ENCODE measurements at regions not wholly inside any gene's neighbourhood (a gene's known extent, or its start where the extent isn't known, plus 50 kb on each side); places are given as distances from the start of the nearest gene placed in this dataset.
"Not testable (repeated sequence)": the region's sequence is repeated elsewhere in the genome, so short reads cannot be mapped to it uniquely, and the experiment has no call there.

DNA sequence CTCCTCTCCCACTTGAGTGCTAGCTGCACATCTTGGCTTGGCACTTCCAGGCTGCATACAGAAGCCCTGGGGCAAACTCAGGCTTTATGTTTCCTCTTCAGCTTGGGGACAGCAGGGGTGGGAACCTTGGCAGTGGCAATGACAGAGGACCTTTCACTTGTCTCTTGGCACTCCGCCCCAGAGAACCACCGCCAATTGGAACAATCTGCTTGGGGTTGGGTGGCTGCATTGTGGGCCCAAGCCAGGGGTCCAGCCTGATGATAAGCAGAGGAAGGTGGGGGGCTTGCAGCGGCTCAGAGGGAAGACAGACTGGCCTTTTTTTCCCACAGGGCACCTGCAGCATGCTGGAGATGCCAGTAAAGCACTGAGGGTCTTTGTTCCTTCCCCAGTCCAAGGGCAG, 179.0 kb upstream of the NMUR2 start:
- intact Hi-C loops (cut with DNase I; ENCODE audit: low total_unique reads) = no loop called here
- H3K4me3 ChIP-seq (ENCODE audit: low read depth, poor library complexity, severe bottlenecking) = no peak overlapping the region
- no peak for TF ChIP-seq POLR2A (IDR thresholded peaks at IDR 0.05)
- TF ChIP-seq, protein P1, sequence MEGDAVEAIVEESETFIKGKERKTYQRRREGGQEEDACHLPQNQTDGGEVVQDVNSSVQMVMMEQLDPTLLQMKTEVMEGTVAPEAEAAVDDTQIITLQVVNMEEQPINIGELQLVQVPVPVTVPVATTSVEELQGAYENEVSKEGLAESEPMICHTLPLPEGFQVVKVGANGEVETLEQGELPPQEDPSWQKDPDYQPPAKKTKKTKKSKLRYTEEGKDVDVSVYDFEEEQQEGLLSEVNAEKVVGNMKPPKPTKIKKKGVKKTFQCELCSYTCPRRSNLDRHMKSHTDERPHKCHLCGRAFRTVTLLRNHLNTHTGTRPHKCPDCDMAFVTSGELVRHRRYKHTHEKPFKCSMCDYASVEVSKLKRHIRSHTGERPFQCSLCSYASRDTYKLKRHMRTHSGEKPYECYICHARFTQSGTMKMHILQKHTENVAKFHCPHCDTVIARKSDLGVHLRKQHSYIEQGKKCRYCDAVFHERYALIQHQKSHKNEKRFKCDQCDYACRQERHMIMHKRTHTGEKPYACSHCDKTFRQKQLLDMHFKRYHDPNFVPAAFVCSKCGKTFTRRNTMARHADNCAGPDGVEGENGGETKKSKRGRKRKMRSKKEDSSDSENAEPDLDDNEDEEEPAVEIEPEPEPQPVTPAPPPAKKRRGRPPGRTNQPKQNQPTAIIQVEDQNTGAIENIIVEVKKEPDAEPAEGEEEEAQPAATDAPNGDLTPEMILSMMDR (IDR thresholded peaks at IDR 0.05) = no peak

DNA sequence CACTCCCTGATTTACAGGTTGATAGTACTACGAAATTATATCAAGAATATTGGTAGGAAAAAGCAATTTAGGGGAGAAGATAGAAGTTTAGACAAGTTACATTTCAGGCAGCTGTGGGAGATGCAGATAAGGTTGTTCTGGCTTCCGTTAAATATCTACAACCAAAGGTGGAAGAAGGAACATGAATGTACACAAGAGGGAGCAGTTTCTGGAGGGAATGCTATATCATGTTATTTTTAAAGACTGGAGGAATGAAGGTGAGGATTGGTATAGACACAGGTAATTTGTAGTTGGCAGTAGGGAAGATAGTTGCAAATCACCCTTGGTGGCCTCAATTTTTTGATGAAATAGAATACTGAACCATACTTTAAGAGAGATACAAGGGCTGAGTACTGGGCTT, 187.3 kb upstream of the NMUR2 start:
- no peak for DNase-seq (ENCODE audit: low spot score in 2 of 2)
- no peak overlapping the region for H3K4me3 ChIP-seq (ENCODE audit: low read depth, poor library complexity, severe bottlenecking)
- intact Hi-C loops (cut with DNase I; ENCODE audit: low total_unique reads) = no loop called here
- 72 to 83% methylated on average over 2 of the region's 2 CpGs for WGBS, 2 donors
- TF ChIP-seq, protein P1 (IDR thresholded peaks at IDR 0.05) = no peak
- no peak for TF ChIP-seq POLR2A (IDR thresholded peaks at IDR 0.05)

More for the DNA sequence above, 179.0 kb upstream of the NMUR2 start:
- DNase-seq (ENCODE audit: low spot score in 2 of 2) = no peak
- 73 to 92% methylated on average over 3 of the region's 3 CpGs for WGBS, 2 donors

DNA sequence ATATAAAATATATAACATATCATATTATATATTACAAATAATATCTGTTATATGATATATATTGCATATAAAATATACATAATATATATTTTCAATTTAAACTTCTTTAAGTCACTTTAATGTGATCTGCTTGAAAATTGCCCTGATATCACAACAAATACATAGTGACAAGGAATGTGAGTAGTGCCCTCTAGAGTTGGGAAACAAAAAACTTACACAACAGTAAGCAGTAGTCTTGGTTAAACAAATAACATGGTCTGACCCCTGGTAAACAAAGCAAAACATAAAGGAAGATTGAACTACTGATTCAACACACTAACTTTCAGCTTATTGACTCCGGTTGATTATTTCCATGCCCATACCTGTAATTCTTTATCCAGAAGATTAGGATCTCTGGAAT, 188.3 kb upstream of the NMUR2 start:
- TF ChIP-seq, protein P1 (IDR thresholded peaks at IDR 0.05) = no peak
- DNase-seq (ENCODE audit: low spot score in 2 of 2) = no peak
- no peak overlapping the region for H3K4me3 ChIP-seq (ENCODE audit: low read depth, poor library complexity, severe bottlenecking)
- 61 to 63% methylated on average over 1 of the region's 1 CpG for WGBS, 2 donors
- intact Hi-C loops (cut with DNase I; ENCODE audit: low total_unique reads) = no loop called here

DNA sequence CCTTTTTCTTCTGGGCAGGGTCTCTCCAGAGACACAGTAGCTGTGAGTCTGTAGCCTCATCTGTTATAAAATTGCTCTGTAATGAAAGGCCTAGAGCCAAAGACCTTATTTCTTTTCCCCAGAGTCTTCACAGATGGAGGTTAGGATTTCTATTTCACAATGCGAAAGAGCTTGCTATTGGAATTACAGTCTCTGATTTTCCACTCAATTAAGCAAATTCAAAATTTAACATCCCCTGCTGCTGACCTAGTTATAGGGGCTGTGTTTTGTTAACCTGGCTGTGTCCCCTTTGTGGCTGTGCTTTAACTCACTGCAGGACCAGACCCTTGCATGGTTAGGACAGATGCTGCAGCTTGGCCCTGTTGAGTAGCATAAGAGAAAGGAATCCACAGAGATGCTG, 190.3 kb upstream of the NMUR2 start:
- 83 to 84% methylated on average over 1 of the region's 1 CpG for WGBS, 2 donors
- no peak overlapping the region for H3K4me3 ChIP-seq (ENCODE audit: low read depth, poor library complexity, severe bottlenecking)
- DNase-seq (ENCODE audit: low spot score in 2 of 2) = no peak
- intact Hi-C loops (cut with DNase I; ENCODE audit: low total_unique reads) = no loop called here
- no peak for TF ChIP-seq POLR2A (IDR thresholded peaks at IDR 0.05)

DNA sequence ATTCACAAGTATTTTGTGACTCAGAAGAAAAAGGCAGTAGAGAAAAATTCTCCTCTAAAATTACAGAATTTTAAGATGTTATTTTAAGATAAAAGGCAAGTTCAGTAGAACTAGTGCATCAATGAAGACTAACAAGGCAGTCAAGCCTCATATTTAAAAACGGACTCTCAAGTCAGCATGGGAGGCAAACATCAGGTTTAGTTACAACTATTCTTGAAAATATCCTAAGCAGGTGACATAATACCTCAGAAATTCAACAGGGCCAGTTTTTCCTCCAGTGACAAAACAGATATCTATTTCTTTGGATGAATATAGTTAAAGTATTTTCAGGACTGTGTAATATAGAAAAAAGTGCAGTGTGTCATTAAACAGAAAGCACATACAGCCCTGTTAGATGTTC, 194.0 kb upstream of the NMUR2 start:
- TF ChIP-seq POLR2A (IDR thresholded peaks at IDR 0.05) = no peak
- TF ChIP-seq, protein P1 (IDR thresholded peaks at IDR 0.05) = no peak
- WGBS, 2 donors = 71% methylated on average over 1 of the region's 1 CpG
- no peak overlapping the region for H3K4me3 ChIP-seq (ENCODE audit: low read depth, poor library complexity, severe bottlenecking)
- intact Hi-C loops (cut with DNase I; ENCODE audit: low total_unique reads) = no loop called here
- DNase-seq (ENCODE audit: low spot score in 2 of 2) = no peak

DNA sequence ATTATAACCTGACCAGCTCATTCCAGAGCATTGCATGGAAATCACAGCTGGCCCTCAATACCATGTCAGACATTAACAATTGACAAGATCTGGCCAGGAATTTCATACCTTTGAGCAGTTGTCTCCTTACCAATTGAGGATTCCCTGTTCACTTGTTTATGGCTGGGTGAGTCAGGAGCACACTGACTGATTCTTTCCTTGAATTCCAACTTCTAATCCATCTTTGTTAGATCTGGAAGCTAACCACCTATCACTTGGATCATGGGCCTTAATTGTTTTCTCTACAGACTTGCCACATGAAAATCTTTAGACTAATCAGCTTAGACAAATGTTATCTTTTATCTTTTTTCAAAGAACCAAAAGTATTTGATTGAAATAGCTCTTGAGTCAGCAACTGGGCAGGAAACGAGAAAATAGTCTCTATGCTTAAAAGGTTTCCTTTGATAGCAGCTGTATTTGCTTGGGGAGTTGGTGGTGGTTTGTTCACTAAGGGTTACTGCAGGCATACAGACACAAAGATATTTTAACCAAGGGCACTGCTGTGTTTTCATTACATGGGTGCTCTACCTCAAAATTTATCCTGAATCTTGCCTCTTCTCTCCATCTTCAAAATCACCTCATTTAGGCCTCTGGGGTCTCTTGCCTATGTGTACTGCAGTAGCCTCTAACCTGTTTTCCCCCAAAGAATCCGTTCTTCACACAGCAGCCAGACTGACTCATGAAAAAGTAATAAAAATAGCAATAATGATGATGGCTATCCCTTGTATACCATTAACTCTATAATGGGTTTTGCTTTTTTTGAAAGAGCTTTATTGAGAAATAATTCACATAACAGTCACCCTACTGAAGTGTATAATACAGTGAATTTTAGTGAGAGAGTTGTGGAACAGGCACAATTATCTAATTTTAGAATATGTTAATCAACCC, 197.0 kb upstream of the NMUR2 start:
- WGBS, 2 donors = 50 to 56% methylated on average over 2 of the region's 2 CpGs
- H3K4me3 ChIP-seq (ENCODE audit: low read depth, poor library complexity, severe bottlenecking) = no peak overlapping the region
- DNase-seq (ENCODE audit: low spot score in 2 of 2) = no peak
- TF ChIP-seq, protein P1 (IDR thresholded peaks at IDR 0.05) = no peak
- TF ChIP-seq POLR2A (IDR thresholded peaks at IDR 0.05) = no peak
- intact Hi-C loops (cut with DNase I; ENCODE audit: low total_unique reads) = no loop called here

DNA sequence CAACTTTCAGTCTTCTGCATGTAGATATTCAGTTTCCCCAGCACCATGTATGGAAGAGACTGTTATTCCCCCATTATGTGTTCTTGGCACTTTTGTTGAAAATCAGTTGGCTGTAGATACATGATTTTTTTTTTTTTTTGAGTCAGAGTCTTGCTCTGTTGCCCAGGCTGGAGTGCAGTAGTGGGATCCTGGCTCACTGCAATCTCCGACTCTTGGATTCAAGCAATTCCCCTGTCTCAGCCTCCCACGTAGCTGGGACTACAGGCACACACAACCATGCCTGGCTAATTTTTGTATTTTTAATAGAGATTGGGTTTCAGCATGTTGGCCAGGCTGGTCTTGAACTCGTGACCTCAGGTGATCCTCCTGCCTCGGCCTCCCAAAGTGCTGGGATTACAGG, 201.0 kb upstream of the NMUR2 start:
- 66 to 67% methylated on average over 4 of the region's 4 CpGs for WGBS, 2 donors
- H3K4me3 ChIP-seq (ENCODE audit: low read depth, poor library complexity, severe bottlenecking); DNase-seq (ENCODE audit: low spot score in 2 of 2); intact Hi-C loops (cut with DNase I; ENCODE audit: low total_unique reads): not testable (repeated sequence)

Measured in lower leg skin (tissue), 4 donors.